H1 (cell line): ENCODE measurements at regions not wholly inside any gene's neighbourhood (a gene's known extent, or its start where the extent isn't known, plus 50 kb on each side); places are given as distances from the start of the nearest gene placed in this dataset.

ENCODE experiments used
- CHD1 ChIP-seq: IDR thresholded peaks from 2 replicates; pipeline ENCODE4 v1.6.1; 2012; ENCODE audit warnings: low read depth, low read length, improper control_type of control experiment
- E2F6 ChIP-seq: IDR thresholded peaks from 2 replicates; pipeline ENCODE4 v1.6.1; 2012; ENCODE audit warnings: inconsistent platforms
- RBBP5 ChIP-seq: IDR thresholded peaks from 2 replicates; pipeline ENCODE4 v1.7.1; 2012; ENCODE audit warnings: low read depth, mild to moderate bottlenecking, inconsistent platforms, low read length, moderate library complexity, borderline replicate concordance
- SP2 ChIP-seq: IDR thresholded peaks from 2 replicates; pipeline ENCODE4 v1.6.1; 2012; ENCODE audit warnings: mild to moderate bottlenecking, low read length, inconsistent platforms
- ZNF274 ChIP-seq: IDR thresholded peaks from 2 replicates; pipeline ENCODE4 v1.7.0; 2012; ENCODE audit warnings: low read length, borderline replicate concordance; ENCODE audit errors: extremely low read depth

GRCh38 chr2:228283491-228284171 lies 102.1 kb upstream of the SPHKAP start (continued):
- TF ChIP-seq ZNF274, result no peak
- no peak for TF ChIP-seq E2F6
- TF ChIP-seq CHD1, result no peak
- no peak for TF ChIP-seq SP2
- TF ChIP-seq RBBP5, result no peak
